ENCODE measurements at regions not wholly inside any gene's neighbourhood (a gene's known extent, or its start where the extent isn't known, plus 50 kb on each side); places are given as distances from the start of the nearest gene placed in this dataset.

- CTCF ChIA-PET = interaction anchor here (0.7 kb wide), 1 partner anchor 609 kb away, joined by 3 read pairs; no protein-coding TSS in a partner anchor
- no peak overlapping the region for H3K27ac ChIP-seq (ENCODE audit: extremely low read depth, low read depth, low read length)
- POLR2A ChIA-PET = interaction anchor here (0.7 kb wide), 1 partner anchor 44 kb away, joined by 3 read pairs; no protein-coding TSS in a partner anchor
- no peak overlapping the region for H3K4me3 ChIP-seq (ENCODE audit: low read depth, low read length)
- no peaks in the 10 kb centered on the region for H3K36me3 ChIP-seq (ENCODE audit: control insufficient read depth in 2 of 2, insufficient read depth in 1 of 2, low read length in 2 of 2)
- H3K9me3 ChIP-seq (ENCODE audit: control insufficient read depth, insufficient read depth, low read depth, low read length) = no peaks in the 10 kb centered on the region
- H3K4me1 ChIP-seq (ENCODE audit: control insufficient read depth, insufficient read depth, low read length) = no peaks in the 10 kb centered on the region
- no peak for TF ChIP-seq ZFP3 (tag by site-specific recombination; IDR thresholded peaks at IDR 0.05; ENCODE audit: low read depth)
- TF ChIP-seq KLF17 (tag by site-specific recombination; IDR thresholded peaks at IDR 0.05) = no peak
- no peak for TF ChIP-seq ZNF513 (tag by site-specific recombination; IDR thresholded peaks at IDR 0.05)
- no peak for TF ChIP-seq ZNF488 (tag by site-specific recombination; IDR thresholded peaks at IDR 0.05)
Measured at GRCh38 chr10:4046030-4046429, 261.0 kb upstream of the KLF6 start.

GRCh38 chr10:4043897-4044665 lies 259.1 kb upstream of the KLF6 start:
- TF ChIP-seq SCRT2 (tag by site-specific recombination; IDR thresholded peaks at IDR 0.05) (0 out of 2 replicates have a peak, but pooled peaks have one; percentile 20), ZFP41 (tag by site-specific recombination; IDR thresholded peaks at IDR 0.05; ENCODE audit: borderline replicate concordance) (no peak), ZNF146 (tag by site-specific recombination; IDR thresholded peaks at IDR 0.05) (no peak)
- Histone ChIP-seq H3K27ac (ENCODE audit: extremely low read depth, low read depth, low read length) (no peak overlapping the region), H3K4me1 (ENCODE audit: control insufficient read depth, insufficient read depth, low read length) (no peaks in the 10 kb centered on the region), H3K9me3 (ENCODE audit: control insufficient read depth, insufficient read depth, low read depth, low read length) (no peaks in the 10 kb centered on the region), H3K4me3 (ENCODE audit: low read depth, low read length) (no peak overlapping the region), H3K36me3 (ENCODE audit: control insufficient read depth in 2 of 2, insufficient read depth in 1 of 2, low read length in 2 of 2) (no peaks in the 10 kb centered on the region)
- ChIA-PET POLR2A (no interaction called here), CTCF (no interaction called here)

- Histone ChIP-seq H3K4me1 (ENCODE audit: control insufficient read depth, insufficient read depth, low read length) (no peaks in the 10 kb centered on the region), H3K36me3 (ENCODE audit: control insufficient read depth in 2 of 2, insufficient read depth in 1 of 2, low read length in 2 of 2) (no peaks in the 10 kb centered on the region), H3K4me3 (ENCODE audit: low read depth, low read length) (no peak overlapping the region), H3K27ac (ENCODE audit: extremely low read depth, low read depth, low read length) (no peak overlapping the region), H3K9me3 (ENCODE audit: control insufficient read depth, insufficient read depth, low read depth, low read length) (no peaks in the 10 kb centered on the region)
- ChIA-PET CTCF (interaction anchor here (0.7 kb wide), 1 partner anchor 520 kb away, joined by 5 read pairs; no protein-coding TSS in a partner anchor), POLR2A (no interaction called here)
- TF ChIP-seq ZSCAN23 (tag by site-specific recombination; IDR thresholded peaks at IDR 0.05) (no peak), ZNF626 (tag by site-specific recombination; IDR thresholded peaks at IDR 0.05) (0 out of 2 replicates have a peak, but pooled peaks have one; percentile 42), ZNF133 (tag by site-specific recombination; IDR thresholded peaks at IDR 0.05) (no peak), BCL11B (tag by site-specific recombination; IDR thresholded peaks at IDR 0.05; ENCODE audit: low read depth) (no peak), ZNF214 (tag by site-specific recombination; IDR thresholded peaks at IDR 0.05; ENCODE audit: borderline replicate concordance) (no peak), SETDB1 (IDR thresholded peaks at IDR 0.05; ENCODE audit: insufficient read length, low read length) (peak; percentile 85)
Measured at GRCh38 chr10:4041635-4042034, 256.6 kb upstream of the KLF6 start.

- H3K27ac ChIP-seq (ENCODE audit: extremely low read depth, low read depth, low read length) = no peak overlapping the region
- H3K4me3 ChIP-seq (ENCODE audit: low read depth, low read length) = no peak overlapping the region
- H3K9me3 ChIP-seq (ENCODE audit: control insufficient read depth, insufficient read depth, low read depth, low read length) = no peaks in the 10 kb centered on the region
- ChIA-PET CTCF (no interaction called here), POLR2A (no interaction called here)
- H3K36me3 ChIP-seq (ENCODE audit: control insufficient read depth in 2 of 2, insufficient read depth in 1 of 2, low read length in 2 of 2) = no peaks in the 10 kb centered on the region
- H3K4me1 ChIP-seq (ENCODE audit: control insufficient read depth, insufficient read depth, low read length) = no peaks in the 10 kb centered on the region
- TF ChIP-seq ZNF24 (tag by site-specific recombination; IDR thresholded peaks at IDR 0.05) (no peak), ZNF157 (tag by site-specific recombination; IDR thresholded peaks at IDR 0.05) (no peak), ZNF513 (tag by site-specific recombination; IDR thresholded peaks at IDR 0.05) (no peak), ZBTB6 (tag by site-specific recombination; IDR thresholded peaks at IDR 0.05) (no peak), ZNF274 (IDR thresholded peaks at IDR 0.05; ENCODE audit: low read length) (no peak), ZNF274 (tag by site-specific recombination; IDR thresholded peaks at IDR 0.05; ENCODE audit: borderline replicate concordance) (no peak), GFI1B (tag by site-specific recombination; IDR thresholded peaks at IDR 0.05) (no peak), ZNF600 (tag by site-specific recombination; IDR thresholded peaks at IDR 0.05) (no peak), ZBTB8A (tag by site-specific recombination; IDR thresholded peaks at IDR 0.05) (no peak), ZNF529 (tag by site-specific recombination; IDR thresholded peaks at IDR 0.05; ENCODE audit: insufficient replicate concordance) (no peak)
Measured at GRCh38 chr10:4038000-4038399, 253.0 kb upstream of the KLF6 start.
